Esophagus muscularis mucosa (tissue), 4 donors: ENCODE measurements at regions not wholly inside any gene's neighbourhood (a gene's known extent, or its start where the extent isn't known, plus 50 kb on each side); places are given as distances from the start of the nearest gene placed in this dataset.

ENCODE experiments used
- CTCF ChIP-seq, 3 experiments: fragments of 200-600 bp in 2 of 3; fragments of 450-650 bp in 1 of 3; sonication (generic) in 2 of 3; IDR thresholded peaks; one replicate each; pipeline ENCODE4 v1.5.1; 2017 to 2019; ENCODE audit warnings: antibody characterized with exemption in 3 of 3, mild to moderate bottlenecking in 2 of 3, moderate library complexity in 1 of 3
- EP300 ChIP-seq: sonication (generic); formaldehyde crosslinking; IDR thresholded peaks from one replicate; pipeline ENCODE4 v1.6.1; 2017; ENCODE audit warnings: antibody characterized with exemption
- POLR2A ChIP-seq: fragments of 450-650 bp; IDR thresholded peaks from one replicate; pipeline ENCODE4 v1.6.1; 2017; ENCODE audit warnings: antibody characterized with exemption, moderate library complexity, mild to moderate bottlenecking, low read depth
- POLR2AphosphoS5 ChIP-seq, 2 donors: sonication (generic); formaldehyde crosslinking; IDR thresholded peaks; one replicate each; pipeline ENCODE4 v1.6.1; 2017; ENCODE audit warnings: antibody characterized with exemption in 2 of 2

- TF ChIP-seq CTCF (IDR thresholded peaks at IDR 0.05) (no peak), POLR2AphosphoS5 (IDR thresholded peaks at IDR 0.05) (no peak), EP300 (no peak), POLR2A (no peak)
Measured at GRCh38 chr22:48226026-48227013, 1463.9 kb downstream of the TBC1D22A start.
